B cell (primary cell): ENCODE measurements at regions not wholly inside any gene's neighbourhood (a gene's known extent, or its start where the extent isn't known, plus 50 kb on each side); places are given as distances from the start of the nearest gene placed in this dataset.

Experiments used
- ATAC-seq: fragments of 200-7000 bp; cut with Tn5 transposase; one replicate; pipeline ENCODE4 v1.10.0; 2021; ENCODE audit warnings: low read depth, mild to moderate bottlenecking, moderate number of reproducible peaks, moderate library complexity
- CTCF ChIA-PET: fragments of 350-600 bp; sonication (Branson Sonifier 250); formaldehyde crosslinking; loops from one replicate; lab custom pipeline; 2021; ENCODE audit warnings: antibody characterized with exemption, inconsistent platforms; lab: Charles Lee
- POLR2A ChIA-PET: fragments of 350-600 bp; sonication (Branson Sonifier 250); formaldehyde crosslinking; loops from one replicate; lab custom pipeline; 2021; ENCODE audit warnings: antibody characterized with exemption; lab: Charles Lee
- DNase-seq: peaks from one replicate; pipeline ENCODE4 v3.0.0; 2013
- H2AFZ ChIP-seq: 2 replicates; pipeline ENCODE4 v1.6.1; 2012; ENCODE audit warnings: mild to moderate bottlenecking, low read depth, low read length; ENCODE audit not compliant: insufficient read depth, poor library complexity, severe bottlenecking
- H3K27ac ChIP-seq, 2 donors: 1 replicate in 1 of 2; 2 replicates in 1 of 2; pipeline ENCODE4 v1.5.1; 2012 to 2013; ENCODE audit warnings: low read length in 2 of 2, mild to moderate bottlenecking in 2 of 2, moderate library complexity in 1 of 2
- H3K27me3 ChIP-seq, 4 experiments: fragments of 200-600 bp in 1 of 4; sonication (generic) in 1 of 4; replicated peaks in 1 of 4; 1 replicate in 2 of 4; 2 replicates in 2 of 4; pipeline versions ENCODE4 v1.6.1 to v1.7.0; 2013 to 2016; ENCODE audit warnings: low read length in 3 of 4, mild to moderate bottlenecking in 2 of 4, mixed read lengths in 1 of 4, moderate library complexity in 1 of 4; ENCODE audit not compliant: insufficient read depth in 4 of 4, control insufficient read depth in 3 of 4; ENCODE audit errors: control extremely low read depth in 1 of 4
- H3K36me3 ChIP-seq, 2 experiments: replicated peaks in 1 of 2; 1 replicate in 1 of 2; 2 replicates in 1 of 2; pipeline versions ENCODE4 v1.6.1 to v1.7.1; 2013; ENCODE audit warnings: low read length in 1 of 2; ENCODE audit not compliant: insufficient read depth in 2 of 2, control insufficient read depth in 1 of 2; ENCODE audit errors: control extremely low read depth in 1 of 2, extremely low read depth in 1 of 2
- H3K4me1 ChIP-seq, 2 donors: fragments of 200-600 bp in 1 of 2; sonication (generic) in 1 of 2; 1 replicate in 1 of 2; 2 replicates in 1 of 2; pipeline versions ENCODE4 v1.5.1 to v1.6.1; 2013 to 2017; ENCODE audit warnings: low read length in 2 of 2; ENCODE audit not compliant: control insufficient read depth in 2 of 2, insufficient read depth in 2 of 2
- H3K4me2 ChIP-seq: replicated peaks from 2 replicates; pipeline ENCODE3; 2012; ENCODE audit warnings: mild to moderate bottlenecking, low read depth, low read length; ENCODE audit not compliant: poor library complexity, severe bottlenecking
- H3K4me3 ChIP-seq, 5 experiments: fragments of 200-600 bp in 1 of 5; sonication (generic) in 1 of 5; 1 replicate in 3 of 5; 2 replicates in 2 of 5; pipeline versions ENCODE4 v1.5.1 to v1.7.0; 2011 to 2016; ENCODE audit warnings: low read length in 4 of 5, mild to moderate bottlenecking in 4 of 5, low read depth in 2 of 5, control low read depth in 1 of 5, moderate library complexity in 1 of 5; ENCODE audit not compliant: insufficient read depth in 1 of 5; ENCODE audit errors: control extremely low read depth in 1 of 5, extremely low read depth in 1 of 5
- H3K79me2 ChIP-seq: fragments of 200-600 bp; sonication (generic); one replicate; pipeline ENCODE4 v1.6.0; 2016; ENCODE audit warnings: low read length; ENCODE audit not compliant: control insufficient read depth, insufficient read depth
- H3K9ac ChIP-seq: fragments of 200-600 bp; sonication (generic); 2 replicates; pipeline ENCODE4 v1.6.1; 2017; ENCODE audit warnings: mild to moderate bottlenecking, low read length, moderate library complexity
- H3K9me3 ChIP-seq, 3 donors: one replicate each; pipeline versions ENCODE4 v1.6.1 to v1.7.1; 2013; ENCODE audit warnings: low read length in 2 of 3; ENCODE audit not compliant: control insufficient read depth in 2 of 3, insufficient read depth in 1 of 3; ENCODE audit errors: control extremely low read depth in 1 of 3
- H4K20me1 ChIP-seq: 2 replicates; pipeline ENCODE4 v1.6.0; 2012; ENCODE audit warnings: mild to moderate bottlenecking, low read length; ENCODE audit not compliant: insufficient read depth, control insufficient read depth, poor library complexity, severe bottlenecking
- H3K27ac Mint-ChIP-seq: one replicate; pipeline ENCODE4 v1.8.0; 2021; ENCODE audit warnings: mixed read lengths
- H3K27me3 Mint-ChIP-seq: one replicate; pipeline ENCODE4 v1.8.0; 2021; ENCODE audit warnings: mixed read lengths
- H3K4me1 Mint-ChIP-seq: one replicate; pipeline ENCODE4 v1.8.0; 2021; ENCODE audit warnings: mixed read lengths
- H3K4me3 Mint-ChIP-seq: one replicate; pipeline ENCODE4 v1.8.0; 2021; ENCODE audit warnings: mixed read lengths
- H3K9me3 Mint-ChIP-seq: one replicate; pipeline ENCODE4 v1.8.0; 2022; ENCODE audit warnings: mixed read lengths; ENCODE audit not compliant: insufficient read depth
- CTCF ChIP-seq: fragments of 200-600 bp; IDR thresholded peaks from one replicate; pipeline ENCODE4 v1.8.0; 2022; ENCODE audit warnings: antibody characterized with exemption, mild to moderate bottlenecking
- EZH2 ChIP-seq: IDR thresholded peaks from 2 replicates; pipeline ENCODE4 v1.6.1; 2012; ENCODE audit warnings: borderline replicate concordance, low read depth, mild to moderate bottlenecking, moderate library complexity, low read length; ENCODE audit not compliant: insufficient read depth, poor library complexity, severe bottlenecking
- WGBS: methylation state at CpG from one replicate; pipeline ENCODE4 v1.1.5; 2013; ENCODE audit warnings: missing lambda C conversion rate; ENCODE audit not compliant: insufficient coverage; 5-methylcytosine and 5-hydroxymethylcytosine counted together
- intact Hi-C: fragments of 100-400 bp; cut with micrococcal nuclease; formaldehyde crosslinking; loops from one replicate; pipeline ENCODE4 v1.10.0; 2022

GRCh38 chr9:28868228-28868990 lies 1295.1 kb upstream of the C9orf72 start:
- Mint-ChIP-seq H3K4me1 (no peaks in the 10 kb centered on the region), H3K27ac (no peak overlapping the region), H3K27me3 (no peaks in the 10 kb centered on the region), H3K9me3 (no peaks in the 10 kb centered on the region), H3K4me3 (no peak overlapping the region)
- no peak for DNase-seq
- no peaks in the 10 kb centered on the region for H3K79me2 ChIP-seq
- no peak overlapping the region for H3K27ac ChIP-seq
- WGBS: no CpG with 5 or more reads among the region's 2 CpGs
- ChIA-PET CTCF (no interaction called here), POLR2A (no interaction called here)
- no peak overlapping the region for H3K4me3 ChIP-seq
- H3K36me3 ChIP-seq: no peaks in the 10 kb centered on the region
- intact Hi-C loops: no loop called here
- no peaks in the 10 kb centered on the region for H3K27me3 ChIP-seq
- no peak overlapping the region for H3K4me2 ChIP-seq
- H2AFZ ChIP-seq: no peak overlapping the region
- ATAC-seq: no peak
- H3K9me3 ChIP-seq: no peaks in the 10 kb centered on the region
- no peak overlapping the region for H3K9ac ChIP-seq
- TF ChIP-seq CTCF: no peak
- no peak for TF ChIP-seq EZH2
- H3K4me1 ChIP-seq: no peaks in the 10 kb centered on the region
- H4K20me1 ChIP-seq: no peaks in the 10 kb centered on the region

- Histone ChIP-seq H2AFZ (no peak overlapping the region), H3K4me1 (no peaks in the 10 kb centered on the region), H3K79me2 (no peaks in the 10 kb centered on the region), H3K36me3 (no peaks in the 10 kb centered on the region), H3K4me3 (no peak overlapping the region), H3K27ac (no peak overlapping the region), H3K27me3 (no peaks in the 10 kb centered on the region), H3K9me3 (peaks cover 0 to 2% (median 0%) of the 10 kb centered on the region in 3 donors), H4K20me1 (no peaks in the 10 kb centered on the region), H3K4me2 (no peak overlapping the region), H3K9ac (no peak overlapping the region)
- peaks cover 1% of the 10 kb centered on the region for H3K9me3 Mint-ChIP-seq
- DNase-seq: no peak
- POLR2A ChIA-PET: no interaction called here
- H3K27me3 Mint-ChIP-seq: no peaks in the 10 kb centered on the region
- TF ChIP-seq EZH2: no peak
- no peak overlapping the region for H3K4me3 Mint-ChIP-seq
- H3K27ac Mint-ChIP-seq: no peak overlapping the region
- no CpG with 5 or more reads among the region's 1 CpG for WGBS
- H3K4me1 Mint-ChIP-seq: no peaks in the 10 kb centered on the region
- intact Hi-C loops: no loop called here
- CTCF ChIA-PET: no interaction called here
- ATAC-seq: no peak
Measured at GRCh38 chr9:28882529-28882928, 1309.2 kb upstream of the C9orf72 start.
